ENCODE measurements at regions not wholly inside any gene's neighbourhood (a gene's known extent, or its start where the extent isn't known, plus 50 kb on each side); places are given as distances from the start of the nearest gene placed in this dataset.

- TF ChIP-seq POLR2AphosphoS5 (IDR thresholded peaks at IDR 0.05; ENCODE audit: low read depth, low read length) (no peak), CEBPB (IDR thresholded peaks at IDR 0.05; ENCODE audit: low read depth) (no peak), SIN3A (IDR thresholded peaks at IDR 0.05; ENCODE audit: low read depth) (no peak), EGR1 (IDR thresholded peaks at IDR 0.05; ENCODE audit: low read depth) (no peak), SP1 (IDR thresholded peaks at IDR 0.05; ENCODE audit: low read depth) (no peak), MAX (IDR thresholded peaks at IDR 0.05) (no peak), EZH2 (IDR thresholded peaks at IDR 0.05) (no peak), RAD21 (IDR thresholded peaks at IDR 0.05; ENCODE audit: low read depth) (no peak), ZBTB33 (IDR thresholded peaks at IDR 0.05; ENCODE audit: extremely low read depth, insufficient replicate concordance, low read length) (no peak), CBX3 (IDR thresholded peaks at IDR 0.05; ENCODE audit: low read depth) (no peak), ELF1 (IDR thresholded peaks at IDR 0.05; ENCODE audit: borderline replicate concordance, low read depth) (no peak), JUND (IDR thresholded peaks at IDR 0.05) (no peak), POLR2A (IDR thresholded peaks at IDR 0.05; ENCODE audit: borderline replicate concordance, extremely low read depth, insufficient read depth, insufficient read length) (no peak)
Observed at GRCh38 chr13:22455036-22455435, 725.7 kb upstream of the SGCG start (continued).

- intact Hi-C loops (cut with micrococcal nuclease): no loop called here
- H3K4me2 ChIP-seq (ENCODE audit: low read length): no peak overlapping the region
- DNase-seq (ENCODE audit: low read depth, low spot score): no peak
- H3K36me3 ChIP-seq (ENCODE audit: control insufficient read depth in 1 of 2, insufficient read depth in 2 of 2, low read length in 2 of 2): no peaks in the 10 kb centered on the region
- no peak overlapping the region for H3K9ac ChIP-seq (ENCODE audit: low read length)
- no peak overlapping the region for H3K4me3 ChIP-seq (replicated peaks in 1 of 2; ENCODE audit: low read depth in 1 of 2, low read length in 2 of 2)
- ChIA-PET POLR2A (no interaction called here), CTCF (no interaction called here), RAD21 (ENCODE audit: low non-redundant PET in 1 of 2, low total read pairs in 2 of 2, uncharacterized antibody in 2 of 2, unreplicated experiment in 2 of 2) (no interaction called here)
- no peaks in the 10 kb centered on the region for H3K9me2 ChIP-seq (ENCODE audit: insufficient read depth)
- H3K79me2 ChIP-seq (ENCODE audit: insufficient read depth, low read length): no peaks in the 10 kb centered on the region
- ATAC-seq: no peak
- H3K9me3 ChIP-seq (ENCODE audit: control insufficient read depth in 1 of 2, insufficient read depth in 1 of 2, low read depth in 1 of 2, low read length in 2 of 2): no peaks in the 10 kb centered on the region
- no peaks in the 10 kb centered on the region for H3K4me1 ChIP-seq (ENCODE audit: control insufficient read depth in 1 of 2, insufficient read depth in 2 of 2, low read length in 2 of 2)
- BruUV-seq (replicated peaks): no TSS peak
- no peaks in the 10 kb centered on the region for H3K27me3 ChIP-seq (ENCODE audit: insufficient read depth, low read length)
- H2AFZ ChIP-seq (ENCODE audit: low read depth, low read length, poor library complexity, severe bottlenecking): no peak overlapping the region
- no peak for TF ChIP-seq EZH2phosphoT487 (IDR thresholded peaks at IDR 0.05; ENCODE audit: borderline replicate concordance)
- no peak for TF ChIP-seq FOSL1 (IDR thresholded peaks at IDR 0.05; ENCODE audit: low read depth)
- no peak for TF ChIP-seq EZH2 (IDR thresholded peaks at IDR 0.05)
- TF ChIP-seq ZNF274 (IDR thresholded peaks at IDR 0.05; ENCODE audit: low read depth, low read length): no peak
- no peak for TF ChIP-seq CTCF (IDR thresholded peaks at IDR 0.05 in 2 of 3, conservative IDR thresholded peaks at IDR 0.05 in 1 of 3; ENCODE audit: borderline replicate concordance in 1 of 3, insufficient read depth in 1 of 3, low read depth in 2 of 3, low read length in 2 of 3)
- no peak for TF ChIP-seq EGR1 (IDR thresholded peaks at IDR 0.05; ENCODE audit: low read depth)
- no peak for TF ChIP-seq JUND (IDR thresholded peaks at IDR 0.05)
- TF ChIP-seq POLR2A (IDR thresholded peaks at IDR 0.05; ENCODE audit: borderline replicate concordance, extremely low read depth, insufficient read depth, insufficient read length): no peak
- no peak for TF ChIP-seq REST (IDR thresholded peaks at IDR 0.05; ENCODE audit: low read depth)
- TF ChIP-seq SIN3A (IDR thresholded peaks at IDR 0.05; ENCODE audit: low read depth): no peak
- TF ChIP-seq CEBPB (IDR thresholded peaks at IDR 0.05; ENCODE audit: low read depth): no peak
- H4K20me1 ChIP-seq (ENCODE audit: insufficient read depth): no peaks in the 10 kb centered on the region
- H3K27ac ChIP-seq (ENCODE audit: low read depth, low read length): no peak overlapping the region
Observed at GRCh38 chr13:22461854-22462490, 718.8 kb upstream of the SGCG start.

All from HCT116 (cell line).